HG03103 (cell line): ENCODE measurements at regions not wholly inside any gene's neighbourhood (a gene's known extent, or its start where the extent isn't known, plus 50 kb on each side); places are given as distances from the start of the nearest gene placed in this dataset.
"Not testable (repeated sequence)": the region's sequence is repeated elsewhere in the genome, so short reads cannot be mapped to it uniquely, and the experiment has no call there.

ENCODE experiments used
- ATAC-seq: cut with Tn5 transposase; IDR thresholded peaks from one replicate; pipeline ENCODE4 v1.9.1; 2021; ENCODE audit warnings: low read depth; ENCODE audit not compliant: unreplicated experiment

GRCh38 chr13:53343361-53343744 lies 314.7 kb downstream of the OLFM4 start:
- no peak for ATAC-seq

DNA sequence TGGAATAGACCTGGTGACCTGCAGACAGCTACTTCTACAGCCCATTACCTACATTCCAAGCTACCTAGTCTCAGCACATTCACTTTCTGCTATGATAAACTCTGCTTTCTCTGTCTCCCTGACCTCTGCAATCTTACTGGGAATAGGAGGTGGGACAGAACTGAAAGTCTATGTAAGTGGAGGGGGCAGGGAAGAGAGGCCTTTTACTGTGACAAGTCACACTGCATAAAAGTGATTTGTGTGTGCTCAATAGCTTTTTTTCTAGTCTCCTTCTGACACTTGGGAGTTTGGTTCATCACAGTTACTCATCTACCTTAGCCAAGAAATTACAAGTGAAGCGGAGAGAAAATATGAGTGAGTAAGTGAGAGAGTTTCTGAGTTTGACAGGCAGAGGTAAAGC lies 322.4 kb downstream of the OLFM4 start:
- ATAC-seq: no peak

- ATAC-seq: no peak
These were observed 329.0 kb downstream of the OLFM4 start for GRCh38 chr13:53357582-53357981.

- ATAC-seq: no peak
These were observed 340.3 kb downstream of the OLFM4 start for GRCh38 chr13:53368948-53369347.

DNA sequence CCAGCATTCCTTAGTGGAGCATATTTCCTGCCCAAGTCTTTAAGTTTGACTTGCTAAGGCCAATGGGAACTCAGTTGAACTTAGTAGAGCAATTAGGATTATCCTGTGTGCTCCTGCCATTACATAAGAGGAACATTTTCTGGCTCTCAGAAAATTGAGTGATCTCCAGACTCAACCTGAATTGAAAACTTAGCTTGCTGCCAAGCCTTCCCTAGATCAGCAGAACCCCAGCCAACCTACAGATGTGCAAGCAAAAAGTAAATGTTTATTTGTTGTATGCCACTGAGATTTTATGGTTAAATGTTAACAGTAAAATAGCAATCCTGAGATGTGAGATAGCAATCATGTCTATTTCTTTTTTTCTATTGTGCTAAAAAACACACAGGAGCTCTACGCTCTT lies 350.9 kb downstream of the OLFM4 start:
- no peak for ATAC-seq

DNA sequence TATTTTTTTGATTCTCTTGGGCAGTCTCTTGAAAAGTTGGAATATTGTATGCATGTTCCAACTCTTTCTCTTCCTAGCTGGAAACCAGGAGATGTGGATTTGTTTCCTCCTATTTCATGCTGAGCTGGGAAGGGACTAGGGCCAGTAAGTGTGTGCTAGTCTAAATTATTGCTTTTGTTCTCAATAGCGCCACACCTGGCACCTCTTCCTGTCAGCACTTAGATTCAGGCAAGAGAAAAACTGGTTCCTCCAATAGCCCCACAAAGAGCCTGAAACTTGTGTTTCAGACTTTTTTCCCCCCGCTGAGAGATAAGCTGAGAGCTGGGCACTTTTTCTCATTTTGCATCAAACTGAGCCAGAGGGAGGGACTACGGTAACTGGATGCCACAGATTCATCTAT lies 353.4 kb downstream of the OLFM4 start:
- no peak for ATAC-seq

DNA sequence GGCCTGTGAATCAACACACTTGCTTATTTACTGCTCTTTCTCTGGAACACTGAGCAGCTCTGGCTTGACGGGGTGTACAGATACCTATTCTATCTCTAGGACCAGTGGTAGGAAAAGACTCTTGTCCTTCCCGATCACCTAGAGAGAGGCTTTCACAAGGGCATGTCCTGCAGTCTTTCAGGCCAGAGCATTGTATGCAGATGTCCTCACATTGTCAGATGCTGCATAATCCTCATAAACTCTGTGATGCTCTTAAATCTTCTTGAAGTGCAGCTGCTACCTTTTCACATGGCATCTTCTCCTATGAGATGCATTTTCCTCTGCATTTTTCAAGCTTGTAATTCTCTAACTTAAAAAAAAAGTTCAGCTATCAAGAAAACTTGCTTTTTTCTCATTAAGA lies 369.4 kb downstream of the OLFM4 start:
- no peak for ATAC-seq

DNA sequence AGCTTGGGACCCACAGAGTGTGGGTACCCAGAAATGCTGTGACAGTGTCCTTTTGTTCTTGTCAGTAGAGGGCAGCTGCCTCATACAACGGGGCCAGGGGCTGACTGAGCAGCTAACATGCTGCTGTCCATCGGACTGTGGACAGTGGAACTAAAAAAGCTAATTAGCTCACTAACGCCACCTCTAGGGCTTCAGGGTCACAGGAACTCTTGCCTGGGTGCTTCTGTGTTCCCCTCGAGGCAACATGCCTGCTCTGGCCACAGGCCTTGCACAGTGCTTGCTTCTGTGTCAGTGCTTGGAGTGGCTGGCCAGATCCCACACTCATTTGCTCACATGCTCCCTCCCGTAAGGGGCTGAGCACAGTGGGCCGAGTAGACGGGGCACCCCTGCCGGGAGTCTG lies 377.0 kb downstream of the OLFM4 start:
- ATAC-seq: no peak

- ATAC-seq: no peak
These were observed 379.7 kb downstream of the OLFM4 start for GRCh38 chr13:53408306-53408705.

GRCh38 chr13:53408847-53409568 lies 380.4 kb downstream of the OLFM4 start:
- no peak for ATAC-seq

DNA sequence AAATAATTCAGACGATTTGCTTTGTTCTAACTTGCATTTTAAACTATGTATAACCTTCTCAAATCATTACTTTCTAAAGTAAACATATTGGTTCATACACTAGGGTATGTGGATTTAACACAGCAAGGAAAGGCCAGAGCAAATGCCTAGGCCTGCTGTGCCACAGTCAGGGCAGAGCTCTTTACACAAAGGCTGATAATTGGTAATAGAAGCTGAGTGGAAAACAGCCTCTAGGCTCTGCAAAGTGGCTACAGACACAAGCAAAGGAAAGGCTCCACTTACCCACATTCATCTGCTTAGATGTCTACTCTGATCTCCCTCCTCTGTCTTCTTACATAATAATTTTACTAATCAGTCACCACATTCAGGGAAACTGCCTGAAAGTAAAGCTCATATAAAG lies 382.9 kb downstream of the OLFM4 start:
- ATAC-seq: no peak

- ATAC-seq: no peak
These were observed 386.5 kb downstream of the OLFM4 start for GRCh38 chr13:53415135-53415534.

DNA sequence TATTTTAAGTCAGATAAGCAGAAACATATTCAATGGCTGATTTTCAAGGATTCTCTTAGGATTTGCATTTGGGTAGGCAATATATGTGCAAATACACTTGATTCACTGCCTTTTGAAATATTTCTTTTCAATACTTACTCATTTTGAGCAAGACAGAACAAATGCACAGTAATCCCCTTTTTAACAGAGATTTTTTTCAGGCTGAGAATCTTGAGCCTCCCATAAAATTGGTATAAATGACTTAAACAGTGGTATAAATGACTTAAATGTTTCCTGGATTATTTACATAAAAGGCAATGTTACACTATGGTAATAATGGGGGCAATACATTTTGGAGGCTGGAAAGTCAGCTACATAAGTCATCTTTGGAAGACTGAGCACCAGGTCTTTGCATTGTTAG lies 389.0 kb downstream of the OLFM4 start:
- no peak for ATAC-seq

GRCh38 chr13:53422415-53422814 lies 393.8 kb downstream of the OLFM4 start:
- ATAC-seq: no peak

- no peak for ATAC-seq
These were observed 407.8 kb downstream of the OLFM4 start for GRCh38 chr13:53436396-53436795.

DNA sequence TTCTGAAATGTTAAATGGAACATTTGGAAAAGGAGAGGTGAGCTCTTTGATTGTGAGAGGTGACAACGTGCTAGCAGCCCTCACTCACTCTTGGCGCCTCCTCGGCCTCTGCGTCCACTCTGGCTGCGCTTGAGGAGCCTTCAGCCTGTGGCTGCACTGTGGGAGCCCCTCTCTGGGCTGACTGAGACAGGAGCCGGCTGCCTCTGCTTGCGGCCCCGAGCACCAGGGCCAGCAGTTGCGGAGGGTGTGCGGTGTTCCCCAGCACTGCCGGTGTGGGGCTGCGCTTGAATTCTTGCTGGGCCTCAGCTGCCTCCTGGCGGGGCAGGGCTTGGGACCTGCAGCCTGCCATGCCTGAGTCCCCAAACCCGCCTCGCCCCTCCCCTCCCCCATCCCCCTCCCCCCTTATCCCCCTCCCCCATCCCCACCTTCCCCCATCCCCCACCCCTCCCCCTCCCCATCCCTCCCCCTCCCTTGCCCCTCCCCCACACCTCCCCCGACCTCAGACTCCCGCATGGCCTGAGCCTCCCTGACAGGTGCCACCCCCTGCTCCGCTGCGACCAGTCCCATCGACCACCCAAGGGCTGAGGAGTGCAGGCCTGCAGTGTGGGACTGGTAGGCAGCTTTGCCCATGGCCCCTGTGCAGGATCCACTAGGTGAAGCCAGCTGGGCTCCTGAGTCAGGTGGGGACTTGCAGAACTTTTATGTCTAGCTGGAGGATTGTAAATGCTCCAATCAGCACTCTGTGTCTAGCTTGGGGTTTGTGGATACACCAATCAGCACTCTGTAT lies 411.0 kb downstream of the OLFM4 start:
- no peak for ATAC-seq

DNA sequence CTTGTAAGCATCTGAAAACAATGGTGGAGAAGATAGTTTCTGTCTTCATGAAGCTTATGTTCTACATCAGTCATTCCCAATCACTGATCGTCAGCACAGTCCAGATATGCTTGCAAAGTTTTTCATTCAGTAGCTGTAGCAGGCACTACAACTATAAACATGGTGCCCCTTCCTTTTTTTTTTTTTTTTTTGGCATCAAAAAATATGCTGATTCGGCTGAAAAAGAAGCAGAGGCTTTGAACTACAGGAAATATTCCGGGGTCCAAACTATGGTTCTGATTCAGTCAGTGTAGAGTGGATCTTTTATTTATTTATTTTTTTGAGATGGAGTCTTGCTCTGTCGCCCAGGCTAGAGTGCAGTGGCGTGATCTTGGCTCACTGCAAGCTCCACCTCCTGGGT lies 414.4 kb downstream of the OLFM4 start:
- no peak for ATAC-seq

DNA sequence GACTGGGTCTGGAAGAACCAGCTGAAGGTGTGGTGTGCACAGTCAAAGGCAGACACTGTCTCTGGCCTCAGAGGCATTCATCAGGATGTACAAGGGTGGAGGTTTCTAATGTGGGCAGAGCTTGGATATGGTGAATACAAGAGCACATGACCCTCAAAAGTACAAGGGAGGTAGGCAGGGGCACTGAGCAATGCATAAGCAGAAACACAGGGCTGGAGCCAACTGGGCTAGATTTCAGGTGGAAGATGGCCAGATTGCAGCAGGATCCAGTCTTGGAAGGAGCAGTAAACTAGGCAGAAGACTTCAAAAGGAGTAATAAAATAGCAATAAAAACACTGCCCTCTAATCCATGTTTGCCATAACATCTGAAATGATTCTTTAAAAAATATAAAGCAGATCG lies 417.1 kb downstream of the OLFM4 start:
- no peak for ATAC-seq

DNA sequence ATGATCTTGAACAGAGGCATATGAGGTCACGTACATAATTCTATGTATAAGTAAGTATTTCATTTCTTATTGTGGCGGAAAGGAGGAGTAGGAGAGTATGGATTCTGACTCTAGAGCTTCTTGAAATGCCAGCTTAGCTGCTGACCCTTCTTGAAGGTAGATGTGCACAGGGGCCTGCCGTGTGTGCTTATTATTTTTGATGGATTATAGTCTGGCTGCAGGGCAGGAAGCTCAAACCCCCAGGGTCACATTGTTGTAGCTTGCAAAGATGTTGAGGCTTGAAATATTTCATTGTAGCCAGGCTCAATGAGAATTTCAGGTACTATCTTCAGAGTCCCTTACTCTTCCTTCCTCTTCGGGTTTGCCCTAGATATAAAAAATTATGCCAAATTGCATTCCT lies 418.8 kb downstream of the OLFM4 start:
- no peak for ATAC-seq

GRCh38 chr13:53447863-53448262 lies 419.2 kb downstream of the OLFM4 start:
- ATAC-seq: no peak

DNA sequence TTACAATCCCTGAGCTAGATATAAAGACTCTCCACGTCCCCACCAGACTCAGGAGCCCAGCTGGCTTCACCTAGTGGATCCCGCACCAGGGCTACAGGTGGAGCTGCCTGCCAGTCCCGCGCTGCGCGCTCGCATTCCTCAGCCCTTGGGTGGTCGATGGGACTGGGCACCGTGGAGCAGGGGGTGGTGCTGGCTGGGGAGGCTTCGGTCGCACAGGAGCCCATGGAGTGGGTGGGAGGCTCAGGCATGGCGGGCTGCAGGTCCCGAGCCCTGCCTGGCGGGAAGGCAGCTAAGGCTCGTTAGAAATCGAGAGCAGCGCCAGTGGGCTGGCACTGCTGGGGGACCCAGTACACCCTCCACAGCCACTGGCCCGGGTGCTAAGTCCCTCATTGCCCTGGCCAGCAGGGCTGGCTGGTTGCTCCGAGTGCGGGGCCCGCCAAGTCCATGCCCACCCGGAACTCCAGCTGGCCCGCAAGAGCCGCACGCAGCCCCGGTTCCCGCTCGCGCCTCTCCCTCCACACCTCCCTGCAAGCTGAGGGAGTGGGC lies 423.7 kb downstream of the OLFM4 start:
- not testable (repeated sequence) for ATAC-seq

DNA sequence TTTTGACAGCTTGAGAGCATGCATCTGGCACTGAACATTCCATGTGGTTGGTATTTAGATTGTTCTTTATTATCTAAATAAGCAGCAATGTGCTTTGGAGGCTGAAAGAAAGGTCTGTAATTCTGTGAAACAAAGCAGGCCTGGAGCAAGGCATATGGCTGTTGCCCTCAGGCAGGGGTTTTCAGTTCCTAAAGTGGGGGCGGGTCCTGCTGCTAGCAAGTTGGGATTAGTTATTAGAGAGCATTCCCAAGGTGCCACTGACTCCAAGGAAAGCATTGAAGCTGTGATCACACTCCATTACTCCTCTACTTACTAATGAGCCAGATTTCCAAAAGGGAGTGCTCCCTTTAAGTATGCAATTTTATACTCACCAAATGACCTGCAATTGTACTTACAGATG lies 432.2 kb downstream of the OLFM4 start:
- ATAC-seq: no peak
